ENCODE measurements at regions not wholly inside any gene's neighbourhood (a gene's known extent, or its start where the extent isn't known, plus 50 kb on each side); places are given as distances from the start of the nearest gene placed in this dataset.
"Not testable (repeated sequence)": the region's sequence is repeated elsewhere in the genome, so short reads cannot be mapped to it uniquely, and the experiment has no call there.

DNA sequence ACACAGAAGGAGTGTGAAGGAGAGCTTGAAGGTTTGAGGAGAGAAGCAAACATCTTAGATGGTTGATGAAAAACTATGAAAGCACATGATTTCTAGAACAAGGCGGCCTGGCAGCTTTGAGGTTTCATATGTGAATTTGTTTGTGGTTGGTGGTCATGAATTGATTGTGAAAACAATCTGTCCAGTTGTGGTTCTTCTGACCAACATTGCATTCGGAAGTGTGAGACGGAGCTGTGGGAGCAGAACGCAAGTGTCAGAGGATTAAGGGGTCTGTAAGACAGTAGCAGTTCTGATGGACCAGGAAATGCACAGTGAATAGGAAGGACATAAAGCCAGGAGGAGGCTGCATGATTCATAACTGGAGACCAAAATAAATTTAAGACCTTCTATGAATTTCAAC is 594.6 kb downstream of the NXPH1 start:
- DNase-seq (ENCODE audit: low read depth): no peak
- TF ChIP-seq CTCF (IDR thresholded peaks at IDR 0.05; ENCODE audit: insufficient read depth, low read depth, low read length): no peak
- no peak overlapping the region for H3K4me3 ChIP-seq (ENCODE audit: low read depth, low read length)

DNA sequence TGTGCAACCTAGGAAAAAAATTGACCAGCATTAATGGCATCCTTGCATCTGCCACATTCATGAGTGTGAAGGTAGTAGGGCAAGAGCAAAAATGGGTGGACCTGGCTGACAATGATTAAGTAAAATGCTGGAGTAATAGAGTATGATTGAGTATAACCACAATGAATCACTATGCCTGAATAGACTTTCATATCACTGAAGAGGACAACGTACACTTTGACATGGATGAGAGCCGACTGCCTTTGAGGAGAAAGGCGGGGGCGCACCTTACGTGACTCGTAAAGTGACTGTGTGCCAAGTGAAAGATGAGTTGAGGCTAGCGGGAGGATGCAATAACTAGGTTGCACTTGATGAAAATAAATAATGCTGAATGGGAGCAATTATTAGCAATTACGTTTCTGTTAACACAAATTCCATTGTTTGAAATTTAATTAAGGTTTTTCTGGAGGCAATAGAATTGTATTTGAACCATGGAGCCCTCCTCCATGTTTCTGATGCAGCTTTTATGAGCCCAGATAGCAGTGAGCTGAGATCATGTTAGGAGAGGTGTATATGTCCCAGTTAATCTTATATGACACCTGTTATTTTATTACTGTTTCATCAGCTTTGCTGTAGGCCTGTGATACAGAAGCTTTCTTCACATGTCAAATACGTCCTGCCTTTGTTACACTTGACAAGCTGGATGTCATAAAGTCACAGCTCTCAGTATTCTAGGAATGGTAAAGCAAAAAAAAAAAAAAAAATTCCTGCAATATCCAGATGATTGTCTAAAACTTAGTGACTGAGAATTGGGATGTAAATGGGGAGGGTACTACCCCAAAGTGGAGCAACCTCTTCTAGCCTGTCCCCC is 596.5 kb downstream of the NXPH1 start:
- H3K4me3 ChIP-seq (ENCODE audit: low read depth, low read length): no peak overlapping the region
- TF ChIP-seq CTCF (IDR thresholded peaks at IDR 0.05; ENCODE audit: insufficient read depth, low read depth, low read length): no peak
- no peak for DNase-seq (ENCODE audit: low read depth)

GRCh38 chr7:9030976-9031375 is 597.6 kb downstream of the NXPH1 start:
- DNase-seq (ENCODE audit: low read depth): no peak
- H3K4me3 ChIP-seq (ENCODE audit: low read depth, low read length): no peak overlapping the region
- no peak for TF ChIP-seq CTCF (IDR thresholded peaks at IDR 0.05; ENCODE audit: insufficient read depth, low read depth, low read length)

DNA sequence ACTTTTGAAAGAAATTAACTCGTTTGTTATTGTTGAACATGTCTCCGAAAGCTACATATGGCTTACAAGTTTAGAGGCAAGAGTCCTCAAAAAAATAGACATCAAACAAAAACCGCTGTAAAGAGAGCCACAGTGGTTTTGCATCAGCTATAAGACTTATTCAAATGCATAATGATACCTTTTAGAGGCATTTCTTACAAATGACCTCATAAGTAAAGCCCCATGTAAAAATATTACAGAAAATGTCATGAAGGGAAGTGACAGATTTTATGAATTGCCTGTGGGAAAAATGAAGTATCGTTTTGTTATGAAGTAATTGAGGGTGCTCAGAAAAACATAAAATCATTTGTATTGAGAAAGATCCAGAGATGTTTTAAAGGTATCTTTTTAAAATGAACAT is 598.0 kb downstream of the NXPH1 start:
- H3K4me3 ChIP-seq (ENCODE audit: low read depth, low read length): no peak overlapping the region
- TF ChIP-seq CTCF (IDR thresholded peaks at IDR 0.05; ENCODE audit: insufficient read depth, low read depth, low read length): no peak
- DNase-seq (ENCODE audit: low read depth): no peak

- H3K4me3 ChIP-seq (ENCODE audit: low read depth, low read length): no peak overlapping the region
- TF ChIP-seq CTCF (IDR thresholded peaks at IDR 0.05; ENCODE audit: insufficient read depth, low read depth, low read length): no peak
- DNase-seq (ENCODE audit: low read depth): no peak
These were observed 602.7 kb downstream of the NXPH1 start for GRCh38 chr7:9036080-9036479.

DNA sequence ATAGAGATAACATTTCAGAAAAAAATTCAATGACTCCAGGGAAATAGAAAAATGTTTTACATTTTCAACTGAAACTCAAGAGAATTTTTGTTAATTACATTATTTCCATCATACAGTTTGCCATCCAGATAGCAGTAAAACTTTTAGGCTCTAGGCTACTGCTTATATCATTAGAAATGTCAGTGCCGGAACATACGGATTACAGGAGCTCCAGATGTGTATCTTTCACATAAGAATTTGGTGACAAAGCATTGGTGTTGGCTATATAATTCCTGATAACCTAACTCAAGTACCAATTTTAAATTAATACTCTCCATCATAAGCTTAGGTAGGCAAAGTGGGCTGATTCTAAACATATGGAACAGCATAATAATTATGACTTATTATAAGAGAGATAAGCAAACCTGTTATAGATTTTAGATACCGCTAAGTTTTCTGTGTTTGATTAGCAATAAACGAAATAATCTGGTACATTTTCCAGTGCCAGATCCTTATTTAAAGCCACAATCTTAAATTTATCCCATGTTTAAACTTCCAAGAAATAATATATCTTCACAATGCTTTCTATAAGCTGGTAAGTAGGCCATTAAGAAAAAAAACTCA is 637.9 kb downstream of the NXPH1 start:
- TF ChIP-seq CTCF (IDR thresholded peaks at IDR 0.05; ENCODE audit: insufficient read depth, low read depth, low read length): no peak
- no peak overlapping the region for H3K4me3 ChIP-seq (ENCODE audit: low read depth, low read length)
- no peak for DNase-seq (ENCODE audit: low read depth)

GRCh38 chr7:9075774-9076173 is 642.4 kb downstream of the NXPH1 start:
- H3K4me3 ChIP-seq (ENCODE audit: low read depth, low read length); DNase-seq (ENCODE audit: low read depth): not testable (repeated sequence)
